ENCODE measurements at regions not wholly inside any gene's neighbourhood (a gene's known extent, or its start where the extent isn't known, plus 50 kb on each side); places are given as distances from the start of the nearest gene placed in this dataset.

GRCh38 chr7:17497549-17498167, 199.2 kb downstream of the AHR start:
- H3K4me3 ChIP-seq (ENCODE audit: low read depth, low read length) = no peak overlapping the region
- DNase-seq (ENCODE audit: low read depth) = no peak
- TF ChIP-seq, protein P1, sequence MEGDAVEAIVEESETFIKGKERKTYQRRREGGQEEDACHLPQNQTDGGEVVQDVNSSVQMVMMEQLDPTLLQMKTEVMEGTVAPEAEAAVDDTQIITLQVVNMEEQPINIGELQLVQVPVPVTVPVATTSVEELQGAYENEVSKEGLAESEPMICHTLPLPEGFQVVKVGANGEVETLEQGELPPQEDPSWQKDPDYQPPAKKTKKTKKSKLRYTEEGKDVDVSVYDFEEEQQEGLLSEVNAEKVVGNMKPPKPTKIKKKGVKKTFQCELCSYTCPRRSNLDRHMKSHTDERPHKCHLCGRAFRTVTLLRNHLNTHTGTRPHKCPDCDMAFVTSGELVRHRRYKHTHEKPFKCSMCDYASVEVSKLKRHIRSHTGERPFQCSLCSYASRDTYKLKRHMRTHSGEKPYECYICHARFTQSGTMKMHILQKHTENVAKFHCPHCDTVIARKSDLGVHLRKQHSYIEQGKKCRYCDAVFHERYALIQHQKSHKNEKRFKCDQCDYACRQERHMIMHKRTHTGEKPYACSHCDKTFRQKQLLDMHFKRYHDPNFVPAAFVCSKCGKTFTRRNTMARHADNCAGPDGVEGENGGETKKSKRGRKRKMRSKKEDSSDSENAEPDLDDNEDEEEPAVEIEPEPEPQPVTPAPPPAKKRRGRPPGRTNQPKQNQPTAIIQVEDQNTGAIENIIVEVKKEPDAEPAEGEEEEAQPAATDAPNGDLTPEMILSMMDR (IDR thresholded peaks at IDR 0.05; ENCODE audit: low read depth, low read length, missing control alignments) = no peak

- TF ChIP-seq, protein P1 (IDR thresholded peaks at IDR 0.05; ENCODE audit: low read depth, low read length, missing control alignments) = no peak
- DNase-seq (ENCODE audit: low read depth) = no peak
- H3K4me3 ChIP-seq (ENCODE audit: low read depth, low read length) = no peak overlapping the region
These were observed 199.8 kb downstream of the AHR start for GRCh38 chr7:17498230-17498629.

- TF ChIP-seq, protein P1 (IDR thresholded peaks at IDR 0.05; ENCODE audit: low read depth, low read length, missing control alignments) = no peak
- no peak for DNase-seq (ENCODE audit: low read depth)
- no peak overlapping the region for H3K4me3 ChIP-seq (ENCODE audit: low read depth, low read length)
These were observed 202.3 kb downstream of the AHR start for GRCh38 chr7:17500736-17501135.

DNA sequence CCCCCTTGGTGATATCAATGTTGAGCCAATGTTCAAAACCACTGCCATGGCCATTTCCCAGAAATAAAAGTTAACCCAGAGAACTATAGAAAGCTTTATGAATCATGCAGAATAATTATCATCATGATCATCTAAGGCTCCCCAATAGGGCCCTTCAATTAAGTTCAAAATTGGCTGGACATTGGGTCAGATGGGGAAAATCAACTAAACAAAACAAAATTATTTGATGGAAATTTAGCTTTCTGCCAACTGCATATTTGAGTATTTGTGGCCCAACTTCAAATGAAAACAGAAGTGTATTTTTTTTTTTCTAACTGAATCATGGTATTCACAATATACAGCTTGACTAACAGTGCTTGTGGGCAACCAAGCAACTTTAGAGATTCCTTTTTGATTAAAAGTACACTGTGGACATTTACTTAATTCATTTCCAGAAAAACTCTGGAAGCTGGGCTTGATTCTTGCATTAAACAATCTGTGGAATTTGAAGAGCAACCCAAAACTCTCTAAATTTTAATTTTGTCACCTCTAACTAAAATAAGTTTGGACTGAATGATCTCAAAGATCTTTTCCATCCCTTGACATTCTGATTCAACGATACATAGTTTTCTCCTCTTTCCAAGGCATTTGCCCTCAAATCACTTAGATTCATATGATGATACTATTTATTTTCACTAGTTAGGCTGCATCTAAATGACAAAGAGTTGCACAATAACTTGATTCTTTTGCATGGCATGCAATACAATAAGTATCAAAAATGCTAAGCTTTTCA, 203.2 kb downstream of the AHR start:
- DNase-seq (ENCODE audit: low read depth) = no peak
- no peak overlapping the region for H3K4me3 ChIP-seq (ENCODE audit: low read depth, low read length)
- TF ChIP-seq, protein P1 (IDR thresholded peaks at IDR 0.05; ENCODE audit: low read depth, low read length, missing control alignments) = no peak

GRCh38 chr7:17502213-17503060, 204.0 kb downstream of the AHR start:
- TF ChIP-seq, protein P1 (IDR thresholded peaks at IDR 0.05; ENCODE audit: low read depth, low read length, missing control alignments) = no peak
- no peak for DNase-seq (ENCODE audit: low read depth)
- no peak overlapping the region for H3K4me3 ChIP-seq (ENCODE audit: low read depth, low read length)

GRCh38 chr7:17506095-17506494, 207.6 kb downstream of the AHR start:
- H3K4me3 ChIP-seq (ENCODE audit: low read depth, low read length) = no peak overlapping the region
- TF ChIP-seq, protein P1 (IDR thresholded peaks at IDR 0.05; ENCODE audit: low read depth, low read length, missing control alignments) = no peak
- peak; percentile 41 for DNase-seq (ENCODE audit: low read depth)
